ENCODE measurements at regions not wholly inside any gene's neighbourhood (a gene's known extent, or its start where the extent isn't known, plus 50 kb on each side); places are given as distances from the start of the nearest gene placed in this dataset.
"Not testable (repeated sequence)": the region's sequence is repeated elsewhere in the genome, so short reads cannot be mapped to it uniquely, and the experiment has no call there.

GRCh38 chr10:90032519-90032918, 331.1 kb downstream of the KIF20B start:
- Histone ChIP-seq H3K9me3 (ENCODE audit: low read length) (no peaks in the 10 kb centered on the region), H3K36me3 (ENCODE audit: insufficient read depth, low read length) (no peaks in the 10 kb centered on the region), H3K27me3 (ENCODE audit: control insufficient read depth in 1 of 2, insufficient read depth in 2 of 2, low read length in 2 of 2) (no peaks in the 10 kb centered on the region), H3K27ac (ENCODE audit: low read depth, low read length) (no peak overlapping the region), H3K9ac (ENCODE audit: low read length) (no peak overlapping the region), H3K4me3 (ENCODE audit: low read depth in 1 of 2, low read length in 2 of 2) (no peak overlapping the region), H3K4me1 (ENCODE audit: insufficient read depth, low read length) (no peaks in the 10 kb centered on the region)

GRCh38 chr10:90034862-90035261, 333.5 kb downstream of the KIF20B start:
- H3K9ac ChIP-seq (ENCODE audit: low read length); H3K9me3 ChIP-seq (ENCODE audit: low read length); H3K4me1 ChIP-seq (ENCODE audit: insufficient read depth, low read length); H3K36me3 ChIP-seq (ENCODE audit: insufficient read depth, low read length); H3K27me3 ChIP-seq (ENCODE audit: control insufficient read depth in 1 of 2, insufficient read depth in 2 of 2, low read length in 2 of 2); H3K27ac ChIP-seq (ENCODE audit: low read depth, low read length); H3K4me3 ChIP-seq (ENCODE audit: low read depth in 1 of 2, low read length in 2 of 2): not testable (repeated sequence)

GRCh38 chr10:90041585-90041984, 340.2 kb downstream of the KIF20B start:
- no peaks in the 10 kb centered on the region for H3K9me3 ChIP-seq (ENCODE audit: low read length)
- H3K27me3 ChIP-seq (ENCODE audit: control insufficient read depth in 1 of 2, insufficient read depth in 2 of 2, low read length in 2 of 2) = no peaks in the 10 kb centered on the region
- H3K4me3 ChIP-seq (ENCODE audit: low read depth in 1 of 2, low read length in 2 of 2) = no peak overlapping the region
- H3K36me3 ChIP-seq (ENCODE audit: insufficient read depth, low read length) = no peaks in the 10 kb centered on the region
- no peaks in the 10 kb centered on the region for H3K4me1 ChIP-seq (ENCODE audit: insufficient read depth, low read length)
- no peak overlapping the region for H3K9ac ChIP-seq (ENCODE audit: low read length)
- H3K27ac ChIP-seq (ENCODE audit: low read depth, low read length) = no peak overlapping the region

GRCh38 chr10:90042075-90042474, 340.7 kb downstream of the KIF20B start:
- Histone ChIP-seq H3K4me1 (ENCODE audit: insufficient read depth, low read length) (no peaks in the 10 kb centered on the region), H3K27ac (ENCODE audit: low read depth, low read length) (no peak overlapping the region), H3K9me3 (ENCODE audit: low read length) (no peaks in the 10 kb centered on the region), H3K4me3 (ENCODE audit: low read depth in 1 of 2, low read length in 2 of 2) (no peak overlapping the region), H3K27me3 (ENCODE audit: control insufficient read depth in 1 of 2, insufficient read depth in 2 of 2, low read length in 2 of 2) (no peaks in the 10 kb centered on the region), H3K36me3 (ENCODE audit: insufficient read depth, low read length) (no peaks in the 10 kb centered on the region), H3K9ac (ENCODE audit: low read length) (no peak overlapping the region)

- Histone ChIP-seq H3K4me3 (ENCODE audit: low read depth in 1 of 2, low read length in 2 of 2) (no peak overlapping the region), H3K9ac (ENCODE audit: low read length) (no peak overlapping the region), H3K4me1 (ENCODE audit: insufficient read depth, low read length) (no peaks in the 10 kb centered on the region), H3K27ac (ENCODE audit: low read depth, low read length) (no peak overlapping the region), H3K27me3 (ENCODE audit: control insufficient read depth in 1 of 2, insufficient read depth in 2 of 2, low read length in 2 of 2) (no peaks in the 10 kb centered on the region), H3K36me3 (ENCODE audit: insufficient read depth, low read length) (no peaks in the 10 kb centered on the region), H3K9me3 (ENCODE audit: low read length) (no peaks in the 10 kb centered on the region)
Measured at GRCh38 chr10:90047243-90047729, 345.9 kb downstream of the KIF20B start.

- H3K9ac ChIP-seq (ENCODE audit: low read length) = no peak overlapping the region
- H3K27me3 ChIP-seq (ENCODE audit: control insufficient read depth in 1 of 2, insufficient read depth in 2 of 2, low read length in 2 of 2) = no peaks in the 10 kb centered on the region
- no peak overlapping the region for H3K27ac ChIP-seq (ENCODE audit: low read depth, low read length)
- H3K4me1 ChIP-seq (ENCODE audit: insufficient read depth, low read length) = no peaks in the 10 kb centered on the region
- H3K36me3 ChIP-seq (ENCODE audit: insufficient read depth, low read length) = no peaks in the 10 kb centered on the region
- no peak overlapping the region for H3K4me3 ChIP-seq (ENCODE audit: low read depth in 1 of 2, low read length in 2 of 2)
- H3K9me3 ChIP-seq (ENCODE audit: low read length) = no peaks in the 10 kb centered on the region
Measured at GRCh38 chr10:90051053-90051452, 349.7 kb downstream of the KIF20B start.

GRCh38 chr10:90051474-90051873, 350.1 kb downstream of the KIF20B start:
- H3K27me3 ChIP-seq (ENCODE audit: control insufficient read depth in 1 of 2, insufficient read depth in 2 of 2, low read length in 2 of 2) = no peaks in the 10 kb centered on the region
- no peaks in the 10 kb centered on the region for H3K4me1 ChIP-seq (ENCODE audit: insufficient read depth, low read length)
- H3K36me3 ChIP-seq (ENCODE audit: insufficient read depth, low read length) = no peaks in the 10 kb centered on the region
- H3K27ac ChIP-seq (ENCODE audit: low read depth, low read length) = no peak overlapping the region
- H3K9ac ChIP-seq (ENCODE audit: low read length) = no peak overlapping the region
- no peaks in the 10 kb centered on the region for H3K9me3 ChIP-seq (ENCODE audit: low read length)
- H3K4me3 ChIP-seq (ENCODE audit: low read depth in 1 of 2, low read length in 2 of 2) = no peak overlapping the region

GRCh38 chr10:90062786-90063185, 361.4 kb downstream of the KIF20B start:
- Histone ChIP-seq H3K27me3 (ENCODE audit: control insufficient read depth in 1 of 2, insufficient read depth in 2 of 2, low read length in 2 of 2) (no peaks in the 10 kb centered on the region), H3K9me3 (ENCODE audit: low read length) (no peaks in the 10 kb centered on the region), H3K4me3 (ENCODE audit: low read depth in 1 of 2, low read length in 2 of 2) (no peak overlapping the region), H3K9ac (ENCODE audit: low read length) (no peak overlapping the region), H3K27ac (ENCODE audit: low read depth, low read length) (no peak overlapping the region), H3K4me1 (ENCODE audit: insufficient read depth, low read length) (no peaks in the 10 kb centered on the region), H3K36me3 (ENCODE audit: insufficient read depth, low read length) (no peaks in the 10 kb centered on the region)

- Histone ChIP-seq H3K4me1 (ENCODE audit: insufficient read depth, low read length) (no peaks in the 10 kb centered on the region), H3K9ac (ENCODE audit: low read length) (no peak overlapping the region), H3K27ac (ENCODE audit: low read depth, low read length) (no peak overlapping the region), H3K27me3 (ENCODE audit: control insufficient read depth in 1 of 2, insufficient read depth in 2 of 2, low read length in 2 of 2) (no peaks in the 10 kb centered on the region), H3K4me3 (ENCODE audit: low read depth in 1 of 2, low read length in 2 of 2) (no peak overlapping the region), H3K36me3 (ENCODE audit: insufficient read depth, low read length) (no peaks in the 10 kb centered on the region), H3K9me3 (ENCODE audit: low read length) (no peaks in the 10 kb centered on the region)
Measured at GRCh38 chr10:90064295-90064694, 362.9 kb downstream of the KIF20B start.

GRCh38 chr10:90066435-90066834, 365.0 kb downstream of the KIF20B start:
- Histone ChIP-seq H3K27me3 (ENCODE audit: control insufficient read depth in 1 of 2, insufficient read depth in 2 of 2, low read length in 2 of 2) (no peaks in the 10 kb centered on the region), H3K36me3 (ENCODE audit: insufficient read depth, low read length) (no peaks in the 10 kb centered on the region), H3K4me3 (ENCODE audit: low read depth in 1 of 2, low read length in 2 of 2) (no peak overlapping the region), H3K4me1 (ENCODE audit: insufficient read depth, low read length) (no peaks in the 10 kb centered on the region), H3K9me3 (ENCODE audit: low read length) (no peaks in the 10 kb centered on the region), H3K27ac (ENCODE audit: low read depth, low read length) (no peak overlapping the region), H3K9ac (ENCODE audit: low read length) (no peak overlapping the region)

GRCh38 chr10:90075995-90076394, 374.6 kb downstream of the KIF20B start:
- H3K4me3 ChIP-seq (ENCODE audit: low read depth in 1 of 2, low read length in 2 of 2) = no peak overlapping the region
- H3K9ac ChIP-seq (ENCODE audit: low read length) = no peak overlapping the region
- no peak overlapping the region for H3K27ac ChIP-seq (ENCODE audit: low read depth, low read length)
- H3K36me3 ChIP-seq (ENCODE audit: insufficient read depth, low read length) = no peaks in the 10 kb centered on the region
- H3K4me1 ChIP-seq (ENCODE audit: insufficient read depth, low read length) = no peaks in the 10 kb centered on the region
- H3K27me3 ChIP-seq (ENCODE audit: control insufficient read depth in 1 of 2, insufficient read depth in 2 of 2, low read length in 2 of 2) = no peaks in the 10 kb centered on the region
- H3K9me3 ChIP-seq (ENCODE audit: low read length) = no peaks in the 10 kb centered on the region

- no peak overlapping the region for H3K9ac ChIP-seq (ENCODE audit: low read length)
- no peaks in the 10 kb centered on the region for H3K9me3 ChIP-seq (ENCODE audit: low read length)
- no peaks in the 10 kb centered on the region for H3K4me1 ChIP-seq (ENCODE audit: insufficient read depth, low read length)
- H3K4me3 ChIP-seq (ENCODE audit: low read depth in 1 of 2, low read length in 2 of 2) = no peak overlapping the region
- no peak overlapping the region for H3K27ac ChIP-seq (ENCODE audit: low read depth, low read length)
- no peaks in the 10 kb centered on the region for H3K27me3 ChIP-seq (ENCODE audit: control insufficient read depth in 1 of 2, insufficient read depth in 2 of 2, low read length in 2 of 2)
- H3K36me3 ChIP-seq (ENCODE audit: insufficient read depth, low read length) = no peaks in the 10 kb centered on the region
Measured at GRCh38 chr10:90079819-90080218, 378.4 kb downstream of the KIF20B start.
